GM12891 (cell line): ENCODE measurements at regions not wholly inside any gene's neighbourhood (a gene's known extent, or its start where the extent isn't known, plus 50 kb on each side); places are given as distances from the start of the nearest gene placed in this dataset.

Experiments used
- DNase-seq: peaks from one replicate; pipeline ENCODE4 v3.0.0; 2011; ENCODE audit warnings: low spot score; ENCODE audit not compliant: insufficient read length
- FAIRE-seq: peaks from 2 replicates; lab custom pipeline; 2011; peaks lifted over from hg19 to GRCh38; lab: Jason Lieb, UNC
- PAX5 ChIP-seq: IDR thresholded peaks from 2 replicates; pipeline ENCODE4 v1.6.1; 2011; ENCODE audit warnings: low read length, moderate library complexity, mild to moderate bottlenecking; ENCODE audit not compliant: insufficient read depth, severe bottlenecking
- POLR2A ChIP-seq: IDR thresholded peaks from 2 replicates; pipeline ENCODE4 v1.6.1; 2011; ENCODE audit warnings: low read depth, low read length, control low read depth
- POLR2AphosphoS5 ChIP-seq: IDR thresholded peaks from 2 replicates; pipeline ENCODE4 v1.6.1; 2011; ENCODE audit warnings: low read depth, low read length, control low read depth
- POU2F2 ChIP-seq: IDR thresholded peaks from 2 replicates; pipeline ENCODE4 v1.6.1; 2011; ENCODE audit warnings: low read depth, mild to moderate bottlenecking, control low read depth, low read length, moderate library complexity
- SPI1 ChIP-seq: IDR thresholded peaks from 2 replicates; pipeline ENCODE4 v1.6.1; 2011; ENCODE audit warnings: low read depth, low read length, control low read depth
- TAF1 ChIP-seq: IDR thresholded peaks from 2 replicates; pipeline ENCODE4 v1.6.1; 2011; ENCODE audit warnings: low read depth, low read length, control low read depth

- FAIRE-seq (no peak), DNase-seq (no peak)
- TF ChIP-seq TAF1 (no peak), POU2F2 (no peak), POLR2AphosphoS5 (no peak), SPI1 (no peak), POLR2A (no peak), PAX5 (no peak)
These were observed 53.9 kb upstream of the KLF13 start for GRCh38 chr15:31272558-31273257.

GRCh38 chr15:31273258-31273941, 53.2 kb upstream of the KLF13 start:
- TF ChIP-seq POLR2AphosphoS5 (no peak), TAF1 (no peak), POU2F2 (no peak), POLR2A (no peak), SPI1 (no peak), PAX5 (no peak)
- no peak for DNase-seq
- peak; percentile 58 for FAIRE-seq

GRCh38 chr15:31274496-31275330, 51.9 kb upstream of the KLF13 start:
- TF ChIP-seq TAF1 (no peak), POLR2AphosphoS5 (no peak), POU2F2 (no peak), PAX5 (no peak)
- FAIRE-seq = no peak
- DNase-seq = no peak

- TF ChIP-seq POLR2AphosphoS5 = no peak
- TF ChIP-seq POLR2A = no peak
- TF ChIP-seq POU2F2 = no peak
- TF ChIP-seq TAF1 = no peak
- no peak for TF ChIP-seq SPI1
- no peak for FAIRE-seq
- DNase-seq = no peak
These were observed 51.0 kb upstream of the KLF13 start for GRCh38 chr15:31275331-31276262.

GRCh38 chr15:31276596-31277298, 49.9 kb upstream of the KLF13 start:
- no peak for FAIRE-seq
- TF ChIP-seq PAX5 = no peak
- TF ChIP-seq POLR2A = no peak
- no peak for TF ChIP-seq TAF1
- no peak for TF ChIP-seq SPI1
- TF ChIP-seq POLR2AphosphoS5 = no peak
- no peak for TF ChIP-seq POU2F2
- no peak for DNase-seq
